Tibial nerve (tissue), 4 donors: ENCODE measurements at regions not wholly inside any gene's neighbourhood (a gene's known extent, or its start where the extent isn't known, plus 50 kb on each side); places are given as distances from the start of the nearest gene placed in this dataset.

Experiments
- DNase-seq, 2 donors: peaks; one replicate each; pipeline ENCODE4 v3.0.0-alpha.2; 2019; ENCODE audit warnings: low spot score in 2 of 2
- H3K27ac ChIP-seq, 4 donors: fragments of 200-600 bp; sonication (generic) in 3 of 4; one replicate each; pipeline ENCODE4 v1.5.1; 2017 to 2019; ENCODE audit warnings: mild to moderate bottlenecking in 1 of 4
- H3K27me3 ChIP-seq, 2 donors: fragments of 200-600 bp; sonication (generic) in 1 of 2; one replicate each; pipeline versions ENCODE4 v1.5.1 to v1.6.0; 2017 to 2019
- H3K36me3 ChIP-seq, 3 donors: fragments of 200-600 bp; sonication (generic); one replicate each; pipeline ENCODE4 v1.5.1; 2018 to 2019
- H3K4me1 ChIP-seq, 4 donors: fragments of 200-600 bp; sonication (generic) in 3 of 4; one replicate each; pipeline ENCODE4 v1.5.1; 2017 to 2019
- H3K4me3 ChIP-seq, 4 donors: fragments of 200-600 bp; sonication (generic) in 3 of 4; one replicate each; pipeline ENCODE4 v1.5.1; 2017 to 2019; ENCODE audit warnings: mild to moderate bottlenecking in 1 of 4, moderate library complexity in 1 of 4
- H3K9me3 ChIP-seq, 4 donors: fragments of 200-600 bp; sonication (generic) in 3 of 4; one replicate each; pipeline ENCODE4 v1.5.1; 2017 to 2019
- CTCF ChIP-seq, 5 experiments: fragments of 200-600 bp in 3 of 5; fragments of 450-650 bp in 2 of 5; sonication (generic) in 3 of 5; IDR thresholded peaks; one replicate each; pipeline ENCODE4 v1.5.1; 2016 to 2019; ENCODE audit warnings: antibody characterized with exemption in 5 of 5, mild to moderate bottlenecking in 3 of 5, moderate library complexity in 2 of 5
- EP300 ChIP-seq, 2 donors: sonication (generic); formaldehyde crosslinking; IDR thresholded peaks; one replicate each; pipeline ENCODE4 v1.6.1; 2017; ENCODE audit warnings: antibody characterized with exemption in 2 of 2, mild to moderate bottlenecking in 1 of 2
- POLR2A ChIP-seq, 2 donors: fragments of 450-650 bp; IDR thresholded peaks; one replicate each; pipeline ENCODE4 v1.6.1; 2017; ENCODE audit warnings: antibody characterized with exemption in 2 of 2, mild to moderate bottlenecking in 2 of 2, moderate library complexity in 2 of 2
- WGBS, 2 donors: methylation state at CpG; one replicate each; pipeline ENCODE4 v1.1.5; 2018; 5-methylcytosine and 5-hydroxymethylcytosine counted together

- H3K36me3 ChIP-seq, result no peaks in the 10 kb centered on the region
- H3K4me1 ChIP-seq, result peaks cover 0 to 10% (median 0%) of the 10 kb centered on the region in 4 donors
- H3K27ac ChIP-seq, result no peak overlapping the region
- WGBS, 2 donors, result 90 to 96% methylated on average over 8 of the region's 8 CpGs
- TF ChIP-seq CTCF (IDR thresholded peaks at IDR 0.05), result no peak
- TF ChIP-seq POLR2A (IDR thresholded peaks at IDR 0.05), result no peak
- no peak for TF ChIP-seq EP300 (IDR thresholded peaks at IDR 0.05)
- H3K27me3 ChIP-seq, result no peaks in the 10 kb centered on the region
- no peak for DNase-seq
- H3K9me3 ChIP-seq, result no peaks in the 10 kb centered on the region
- H3K4me3 ChIP-seq, result no peak overlapping the region
Observed at GRCh38 chr18:56473400-56474024, 164.9 kb downstream of the TXNL1 start.

- peaks cover 0 to 6% (median 1%) of the 10 kb centered on the region in 4 donors for H3K9me3 ChIP-seq
- 43 to 45% methylated on average over 5 of the region's 5 CpGs for WGBS, 2 donors
- TF ChIP-seq CTCF (IDR thresholded peaks at IDR 0.05) (no peak), POLR2A (IDR thresholded peaks at IDR 0.05) (no peak), EP300 (IDR thresholded peaks at IDR 0.05) (no peak)
Observed at GRCh38 chr18:56470406-56471351, 167.7 kb downstream of the TXNL1 start.

GRCh38 chr18:56469582-56469981 is 168.8 kb downstream of the TXNL1 start:
- DNase-seq, result no peak

More at GRCh38 chr18:56470406-56471351, 167.7 kb downstream of the TXNL1 start:
- Histone ChIP-seq H3K36me3 (no peaks in the 10 kb centered on the region), H3K4me1 (peaks cover 0 to 10% (median 0%) of the 10 kb centered on the region in 4 donors), H3K27ac (no peak overlapping the region), H3K27me3 (no peaks in the 10 kb centered on the region), H3K4me3 (no peak overlapping the region)
- no peak for DNase-seq

DNA sequence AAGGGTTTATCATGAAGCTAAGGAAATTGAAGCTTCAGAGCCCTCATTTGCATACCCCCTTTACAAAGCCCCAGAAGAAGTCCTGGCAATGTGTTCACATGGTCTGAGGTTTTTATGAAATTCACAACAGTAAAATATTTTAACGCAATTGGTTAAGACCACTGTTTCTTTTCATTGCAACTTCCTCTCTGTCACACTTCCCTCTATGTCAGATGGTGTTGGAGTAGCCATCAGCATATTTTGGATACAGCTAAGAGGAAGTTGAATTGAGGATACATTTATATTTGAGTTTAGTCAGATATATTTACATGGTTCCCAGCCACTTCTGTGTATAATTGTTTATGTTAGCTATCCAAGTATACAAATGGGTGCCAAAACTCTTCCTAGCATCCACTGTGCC is 170.0 kb downstream of the TXNL1 start:
- Histone ChIP-seq H3K9me3 (peaks cover 0 to 25% (median 2%) of the 10 kb centered on the region in 4 donors), H3K27ac (no peak overlapping the region), H3K4me1 (peaks cover 0 to 10% (median 0%) of the 10 kb centered on the region in 4 donors), H3K27me3 (no peaks in the 10 kb centered on the region), H3K36me3 (no peaks in the 10 kb centered on the region), H3K4me3 (no peak overlapping the region)
- WGBS, 2 donors, result 75 to 86% methylated on average over 1 of the region's 1 CpG
- TF ChIP-seq CTCF (IDR thresholded peaks at IDR 0.05), result no peak
- peak; percentile 68 to 79 for TF ChIP-seq EP300 (IDR thresholded peaks at IDR 0.05)
- no peak for TF ChIP-seq POLR2A (IDR thresholded peaks at IDR 0.05)
- DNase-seq, result no peak

More at GRCh38 chr18:56469582-56469981, 168.8 kb downstream of the TXNL1 start:
- no peak for TF ChIP-seq POLR2A (IDR thresholded peaks at IDR 0.05)
- TF ChIP-seq CTCF (IDR thresholded peaks at IDR 0.05), result no peak
- no peak for TF ChIP-seq EP300 (IDR thresholded peaks at IDR 0.05)
- Histone ChIP-seq H3K9me3 (peaks cover 0 to 17% (median 2%) of the 10 kb centered on the region in 4 donors), H3K36me3 (no peaks in the 10 kb centered on the region), H3K27ac (no peak overlapping the region), H3K27me3 (no peaks in the 10 kb centered on the region), H3K4me1 (peaks cover 0 to 10% (median 0%) of the 10 kb centered on the region in 4 donors), H3K4me3 (no peak overlapping the region)
- WGBS, 2 donors, result 81 to 88% methylated on average over 4 of the region's 4 CpGs

DNA sequence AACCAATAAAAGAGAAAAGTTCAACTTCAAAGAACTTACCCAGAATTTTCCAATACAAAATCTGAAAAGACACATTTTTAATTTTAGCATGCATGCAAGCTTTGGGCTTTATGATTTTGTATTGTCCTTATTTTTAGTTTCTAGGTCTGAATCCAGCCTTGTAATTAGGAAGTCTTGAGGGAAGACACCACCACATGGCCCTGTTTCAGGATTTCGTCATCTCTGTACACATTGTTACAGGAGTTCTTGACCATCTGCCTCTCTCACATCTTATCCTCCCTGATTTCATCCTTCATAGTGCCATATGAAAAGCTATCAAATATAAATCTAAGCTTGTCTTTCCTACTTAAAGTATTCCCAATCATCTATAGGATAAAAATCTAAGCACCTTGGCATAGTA is 176.1 kb downstream of the TXNL1 start:
- Histone ChIP-seq H3K9me3 (peaks cover 0 to 25% (median 2%) of the 10 kb centered on the region in 4 donors), H3K27ac (no peak overlapping the region), H3K36me3 (no peaks in the 10 kb centered on the region), H3K4me3 (no peak overlapping the region), H3K27me3 (no peaks in the 10 kb centered on the region), H3K4me1 (peaks cover 0 to 13% (median 2%) of the 10 kb centered on the region in 4 donors)
- TF ChIP-seq POLR2A (IDR thresholded peaks at IDR 0.05) (no peak), CTCF (IDR thresholded peaks at IDR 0.05) (no peak), EP300 (IDR thresholded peaks at IDR 0.05) (no peak)
- 91 to 96% methylated on average over 1 of the region's 1 CpG for WGBS, 2 donors
- no peak for DNase-seq
